GM12878 (cell line): ENCODE measurements at regions not wholly inside any gene's neighbourhood (a gene's known extent, or its start where the extent isn't known, plus 50 kb on each side); places are given as distances from the start of the nearest gene placed in this dataset.

Experiments used
- ATAC-seq: fragments of 200-7000 bp; cut with Tn5 transposase; 3 replicates; pipeline ENCODE4 v1.9.1; 2020; ENCODE audit warnings: mild to moderate bottlenecking, moderate library complexity
- BruUV-seq: library from RNA; stranded (reverse); fragments of 400-500 nt; replicated peaks from 2 replicates; lab custom pipeline; 2021; lab: Mats Ljungman, UMichigan
- CTCF ChIA-PET: fragments of 300-600 bp; sonication (Branson Sonifier 250); formaldehyde crosslinking; extraction: SDS; loops from one replicate; lab custom pipeline; 2021; ENCODE audit warnings: inconsistent platforms; lab: Yijun Ruan, JAX
- POLR2A ChIA-PET: fragments of 350-600 bp; formaldehyde crosslinking; extraction: SDS; loops from one replicate; lab custom pipeline; 2021; ENCODE audit warnings: inconsistent platforms; lab: Charles Lee
- RAD21 ChIA-PET: fragments of 300-600 bp; sonication (Branson Sonifier 250); formaldehyde crosslinking; loops from one replicate; lab custom pipeline; 2023; ENCODE audit warnings: antibody characterized with exemption; ENCODE audit not compliant: unreplicated experiment; lab: Charles Lee
- SMC1A ChIA-PET: fragments of 300-600 bp; sonication (Branson Sonifier 250); formaldehyde crosslinking; loops from one replicate; lab custom pipeline; 2023; ENCODE audit not compliant: unreplicated experiment, uncharacterized antibody; lab: Charles Lee
- DNase-seq: peaks from one replicate; pipeline ENCODE4 v3.0.0-alpha.2; 2011; ENCODE audit warnings: low read depth, low spot score
- FAIRE-seq: peaks from 3 replicates; lab custom pipeline; 2011; peaks lifted over from hg19 to GRCh38; lab: Jason Lieb, UNC
- H2AFZ ChIP-seq: 2 replicates; pipeline ENCODE4 v1.6.0; 2011; ENCODE audit warnings: low read depth, low read length, control low read depth; ENCODE audit not compliant: control insufficient read depth
- H3K27ac ChIP-seq: 2 replicates; pipeline ENCODE4 v1.5.1; 2011; ENCODE audit warnings: control low read depth; ENCODE audit not compliant: control insufficient read depth, insufficient read depth
- H3K27me3 ChIP-seq, 2 experiments: replicated peaks in 1 of 2; 2 replicates each; pipeline versions ENCODE4 v1.6.0 to v1.6.1; 2011; ENCODE audit warnings: low read length in 1 of 2; ENCODE audit not compliant: control insufficient read depth in 2 of 2, insufficient read depth in 2 of 2
- H3K36me3 ChIP-seq, 2 experiments: 2 replicates each; pipeline ENCODE4 v1.5.1; 2011; ENCODE audit warnings: low read length in 1 of 2; ENCODE audit not compliant: control insufficient read depth in 2 of 2, insufficient read depth in 2 of 2
- H3K4me1 ChIP-seq: 2 replicates; pipeline ENCODE4 v1.6.1; 2011; ENCODE audit warnings: mild to moderate bottlenecking, low read length, moderate library complexity, mixed read lengths; ENCODE audit not compliant: control insufficient read depth, insufficient read depth
- H3K4me2 ChIP-seq: 2 replicates; pipeline ENCODE4 v1.6.0; 2011; ENCODE audit warnings: control low read depth; ENCODE audit not compliant: control insufficient read depth, insufficient read depth
- H3K4me3 ChIP-seq: fragments of 200-600 bp; sonication (generic); 2 replicates; pipeline ENCODE4 v1.5.1; 2016
- H3K79me2 ChIP-seq: 2 replicates; pipeline ENCODE4 v1.6.0; 2011; ENCODE audit warnings: low read length; ENCODE audit not compliant: control insufficient read depth, insufficient read depth
- H3K9ac ChIP-seq: 2 replicates; pipeline ENCODE4 v1.8.0; 2011; ENCODE audit warnings: low read length, control low read depth, mixed read lengths; ENCODE audit not compliant: control insufficient read depth, insufficient read depth
- H3K9me3 ChIP-seq: replicated peaks from 3 replicates; pipeline ENCODE4 v1.5.1; 2011; ENCODE audit warnings: mild to moderate bottlenecking, low read length; ENCODE audit not compliant: control insufficient read depth, insufficient read depth
- H4K20me1 ChIP-seq: 2 replicates; pipeline ENCODE4 v1.6.0; 2011; ENCODE audit not compliant: control insufficient read depth, insufficient read depth
- BMI1 ChIP-seq: fragments of 450-650 bp; IDR thresholded peaks from 2 replicates; pipeline ENCODE4 v1.6.1; 2016; ENCODE audit warnings: mild to moderate bottlenecking, moderate library complexity, borderline replicate concordance
- KAT2A ChIP-seq: conservative IDR thresholded peaks from 2 replicates; pipeline ENCODE4 v1.6.1; 2011; ENCODE audit warnings: low read depth, low read length; ENCODE audit not compliant: control insufficient read depth
- KLF5 ChIP-seq: fragments of 450-650 bp; IDR thresholded peaks from 2 replicates; pipeline ENCODE4 v1.6.1; 2014; ENCODE audit warnings: mild to moderate bottlenecking; ENCODE audit not compliant: partially characterized antibody
- MEF2A ChIP-seq: IDR thresholded peaks from 2 replicates; pipeline ENCODE4 v1.6.1; 2011; ENCODE audit warnings: low read depth, mild to moderate bottlenecking, low read length, moderate library complexity; ENCODE audit not compliant: insufficient read depth
- MXI1 ChIP-seq: fragments of 150-350 bp; IDR thresholded peaks from 2 replicates; pipeline ENCODE4 v1.6.1; 2011; ENCODE audit warnings: low read depth, mild to moderate bottlenecking, inconsistent platforms, low read length, improper control_type of control experiment
- RB1 ChIP-seq: fragments of 450-650 bp; formaldehyde crosslinking; IDR thresholded peaks from 2 replicates; pipeline ENCODE4 v1.6.1; 2017; ENCODE audit warnings: mild to moderate bottlenecking, borderline replicate concordance
- RUNX3 ChIP-seq: IDR thresholded peaks from 2 replicates; pipeline ENCODE4 v1.6.1; 2012; ENCODE audit warnings: low read length, inconsistent platforms
- STAT3 ChIP-seq: IDR thresholded peaks from 2 replicates; pipeline ENCODE4 v1.6.1; 2011; ENCODE audit warnings: low read depth, low read length, improper control_type of control experiment
- TARDBP ChIP-seq: IDR thresholded peaks from 2 replicates; pipeline ENCODE4 v1.6.1; 2016; ENCODE audit warnings: borderline replicate concordance
- WGBS: methylation state at CpG from one replicate; pipeline ENCODE4 v1.1.6; 2016; ENCODE audit warnings: low lambda C conversion rate; ENCODE audit not compliant: insufficient replicate concordance, insufficient coverage; ENCODE audit errors: missing lambda C conversion rate; 5-methylcytosine and 5-hydroxymethylcytosine counted together
- in situ Hi-C: fragments of 300-500 bp; cut with MboI; formaldehyde crosslinking; loops from 9 replicates; pipeline ENCODE4 v1.14.3; 2018; ENCODE audit warnings: mixed read lengths
- intact Hi-C: fragments of 100-400 bp; cut with micrococcal nuclease; formaldehyde crosslinking; loops from one replicate; pipeline ENCODE4 v1.14.2; 2022; ENCODE audit not compliant: unreplicated experiment
- TF ChIP-seq, protein P1 (sequence below): fragments of 150-350 bp; IDR thresholded peaks from 2 replicates; pipeline ENCODE4 v1.6.1; 2016; ENCODE audit warnings: low read depth, low read length
- TF ChIP-seq, protein P2 (sequence below): fragments of 150-350 bp; IDR thresholded peaks from 2 replicates; pipeline ENCODE4 v1.6.1; 2014; ENCODE audit warnings: mild to moderate bottlenecking, low read depth, low read length
- TF ChIP-seq, protein P3 (sequence below): IDR thresholded peaks from 2 replicates; pipeline ENCODE4 v1.6.1; 2012; ENCODE audit warnings: improper control_type of control experiment, low read depth, low read length; ENCODE audit not compliant: insufficient replicate concordance

DNA sequence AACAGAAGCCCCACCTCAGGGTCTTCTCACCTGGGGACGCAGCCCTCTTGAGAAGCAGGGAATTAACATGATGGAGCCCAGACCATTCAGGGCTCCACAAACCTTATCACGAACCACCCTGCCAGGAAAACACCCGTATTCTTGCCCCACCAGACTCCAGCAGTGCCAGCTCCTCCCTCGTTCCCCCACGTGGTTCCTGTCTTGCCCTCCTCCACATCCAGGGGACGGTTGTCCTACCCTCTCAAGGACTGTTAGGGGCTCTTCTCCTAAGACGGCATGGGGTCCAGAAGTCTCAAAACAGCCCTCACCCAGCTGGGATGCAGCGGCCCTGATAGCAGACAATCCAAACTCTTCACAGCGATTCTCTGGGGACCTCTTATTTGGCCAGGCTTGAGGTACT lies 372.2 kb upstream of the HS6ST1 start:
- intact Hi-C loops (no loop called here), in situ Hi-C loops (no loop called here)
- FAIRE-seq (no peak), ATAC-seq (no peak), DNase-seq (no peak)
- Histone ChIP-seq H3K27ac (no peak overlapping the region), H4K20me1 (no peaks in the 10 kb centered on the region), H3K4me3 (no peak overlapping the region), H2AFZ (no peak overlapping the region), H3K4me1 (no peaks in the 10 kb centered on the region), H3K36me3 (no peaks in the 10 kb centered on the region), H3K9ac (no peak overlapping the region), H3K79me2 (no peaks in the 10 kb centered on the region), H3K4me2 (no peak overlapping the region), H3K27me3 (peaks cover 0 to 1% of the 10 kb centered on the region in 2 experiments; a peak in 1 of 4 replicates), H3K9me3 (no peaks in the 10 kb centered on the region)
- ChIA-PET CTCF (no interaction called here), POLR2A (no interaction called here), SMC1A (no interaction called here), RAD21 (no interaction called here)
- no TSS peak for BruUV-seq
- WGBS: 27% methylated on average over 9 of the region's 9 CpGs
- TF ChIP-seq MXI1 (no peak), BMI1 (no peak), KLF5 (no peak), RUNX3 (no peak), KAT2A (no peak), RB1 (no peak), STAT3 (no peak), MEF2A (no peak), TARDBP (no peak)
- TF ChIP-seq, protein P1, sequence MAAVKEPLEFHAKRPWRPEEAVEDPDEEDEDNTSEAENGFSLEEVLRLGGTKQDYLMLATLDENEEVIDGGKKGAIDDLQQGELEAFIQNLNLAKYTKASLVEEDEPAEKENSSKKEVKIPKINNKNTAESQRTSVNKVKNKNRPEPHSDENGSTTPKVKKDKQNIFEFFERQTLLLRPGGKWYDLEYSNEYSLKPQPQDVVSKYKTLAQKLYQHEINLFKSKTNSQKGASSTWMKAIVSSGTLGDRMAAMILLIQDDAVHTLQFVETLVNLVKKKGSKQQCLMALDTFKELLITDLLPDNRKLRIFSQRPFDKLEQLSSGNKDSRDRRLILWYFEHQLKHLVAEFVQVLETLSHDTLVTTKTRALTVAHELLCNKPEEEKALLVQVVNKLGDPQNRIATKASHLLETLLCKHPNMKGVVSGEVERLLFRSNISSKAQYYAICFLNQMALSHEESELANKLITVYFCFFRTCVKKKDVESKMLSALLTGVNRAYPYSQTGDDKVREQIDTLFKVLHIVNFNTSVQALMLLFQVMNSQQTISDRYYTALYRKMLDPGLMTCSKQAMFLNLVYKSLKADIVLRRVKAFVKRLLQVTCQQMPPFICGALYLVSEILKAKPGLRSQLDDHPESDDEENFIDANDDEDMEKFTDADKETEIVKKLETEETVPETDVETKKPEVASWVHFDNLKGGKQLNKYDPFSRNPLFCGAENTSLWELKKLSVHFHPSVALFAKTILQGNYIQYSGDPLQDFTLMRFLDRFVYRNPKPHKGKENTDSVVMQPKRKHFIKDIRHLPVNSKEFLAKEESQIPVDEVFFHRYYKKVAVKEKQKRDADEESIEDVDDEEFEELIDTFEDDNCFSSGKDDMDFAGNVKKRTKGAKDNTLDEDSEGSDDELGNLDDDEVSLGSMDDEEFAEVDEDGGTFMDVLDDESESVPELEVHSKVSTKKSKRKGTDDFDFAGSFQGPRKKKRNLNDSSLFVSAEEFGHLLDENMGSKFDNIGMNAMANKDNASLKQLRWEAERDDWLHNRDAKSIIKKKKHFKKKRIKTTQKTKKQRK: no peak
- TF ChIP-seq, protein P2, sequence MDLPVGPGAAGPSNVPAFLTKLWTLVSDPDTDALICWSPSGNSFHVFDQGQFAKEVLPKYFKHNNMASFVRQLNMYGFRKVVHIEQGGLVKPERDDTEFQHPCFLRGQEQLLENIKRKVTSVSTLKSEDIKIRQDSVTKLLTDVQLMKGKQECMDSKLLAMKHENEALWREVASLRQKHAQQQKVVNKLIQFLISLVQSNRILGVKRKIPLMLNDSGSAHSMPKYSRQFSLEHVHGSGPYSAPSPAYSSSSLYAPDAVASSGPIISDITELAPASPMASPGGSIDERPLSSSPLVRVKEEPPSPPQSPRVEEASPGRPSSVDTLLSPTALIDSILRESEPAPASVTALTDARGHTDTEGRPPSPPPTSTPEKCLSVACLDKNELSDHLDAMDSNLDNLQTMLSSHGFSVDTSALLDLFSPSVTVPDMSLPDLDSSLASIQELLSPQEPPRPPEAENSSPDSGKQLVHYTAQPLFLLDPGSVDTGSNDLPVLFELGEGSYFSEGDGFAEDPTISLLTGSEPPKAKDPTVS: no peak
- TF ChIP-seq, protein P3, sequence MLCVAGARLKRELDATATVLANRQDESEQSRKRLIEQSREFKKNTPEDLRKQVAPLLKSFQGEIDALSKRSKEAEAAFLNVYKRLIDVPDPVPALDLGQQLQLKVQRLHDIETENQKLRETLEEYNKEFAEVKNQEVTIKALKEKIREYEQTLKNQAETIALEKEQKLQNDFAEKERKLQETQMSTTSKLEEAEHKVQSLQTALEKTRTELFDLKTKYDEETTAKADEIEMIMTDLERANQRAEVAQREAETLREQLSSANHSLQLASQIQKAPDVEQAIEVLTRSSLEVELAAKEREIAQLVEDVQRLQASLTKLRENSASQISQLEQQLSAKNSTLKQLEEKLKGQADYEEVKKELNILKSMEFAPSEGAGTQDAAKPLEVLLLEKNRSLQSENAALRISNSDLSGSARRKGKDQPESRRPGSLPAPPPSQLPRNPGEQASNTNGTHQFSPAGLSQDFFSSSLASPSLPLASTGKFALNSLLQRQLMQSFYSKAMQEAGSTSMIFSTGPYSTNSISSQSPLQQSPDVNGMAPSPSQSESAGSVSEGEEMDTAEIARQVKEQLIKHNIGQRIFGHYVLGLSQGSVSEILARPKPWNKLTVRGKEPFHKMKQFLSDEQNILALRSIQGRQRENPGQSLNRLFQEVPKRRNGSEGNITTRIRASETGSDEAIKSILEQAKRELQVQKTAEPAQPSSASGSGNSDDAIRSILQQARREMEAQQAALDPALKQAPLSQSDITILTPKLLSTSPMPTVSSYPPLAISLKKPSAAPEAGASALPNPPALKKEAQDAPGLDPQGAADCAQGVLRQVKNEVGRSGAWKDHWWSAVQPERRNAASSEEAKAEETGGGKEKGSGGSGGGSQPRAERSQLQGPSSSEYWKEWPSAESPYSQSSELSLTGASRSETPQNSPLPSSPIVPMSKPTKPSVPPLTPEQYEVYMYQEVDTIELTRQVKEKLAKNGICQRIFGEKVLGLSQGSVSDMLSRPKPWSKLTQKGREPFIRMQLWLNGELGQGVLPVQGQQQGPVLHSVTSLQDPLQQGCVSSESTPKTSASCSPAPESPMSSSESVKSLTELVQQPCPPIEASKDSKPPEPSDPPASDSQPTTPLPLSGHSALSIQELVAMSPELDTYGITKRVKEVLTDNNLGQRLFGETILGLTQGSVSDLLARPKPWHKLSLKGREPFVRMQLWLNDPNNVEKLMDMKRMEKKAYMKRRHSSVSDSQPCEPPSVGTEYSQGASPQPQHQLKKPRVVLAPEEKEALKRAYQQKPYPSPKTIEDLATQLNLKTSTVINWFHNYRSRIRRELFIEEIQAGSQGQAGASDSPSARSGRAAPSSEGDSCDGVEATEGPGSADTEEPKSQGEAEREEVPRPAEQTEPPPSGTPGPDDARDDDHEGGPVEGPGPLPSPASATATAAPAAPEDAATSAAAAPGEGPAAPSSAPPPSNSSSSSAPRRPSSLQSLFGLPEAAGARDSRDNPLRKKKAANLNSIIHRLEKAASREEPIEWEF: no peak
